ENCODE measurements at regions not wholly inside any gene's neighbourhood (a gene's known extent, or its start where the extent isn't known, plus 50 kb on each side); places are given as distances from the start of the nearest gene placed in this dataset.

DNA sequence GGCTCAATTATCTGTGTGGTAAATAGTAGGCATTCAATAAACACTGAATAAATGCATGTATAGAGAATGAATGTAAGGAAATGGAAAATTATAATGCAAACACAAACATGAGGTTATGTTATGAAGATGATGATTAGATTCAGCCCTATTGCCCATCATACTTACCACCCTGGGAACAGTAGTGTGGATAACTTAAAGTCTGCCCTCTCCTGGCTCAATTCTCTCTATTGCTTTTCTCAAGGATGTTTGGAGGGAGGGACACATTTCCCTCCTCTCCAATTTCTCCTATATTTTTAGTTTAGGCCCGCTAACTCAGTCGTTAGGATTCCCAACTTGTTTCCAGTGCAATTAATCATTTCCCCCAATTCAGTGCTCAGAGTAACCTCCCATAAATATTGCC, 101.5 kb upstream of the TNR start:
- TF ChIP-seq, protein P1, sequence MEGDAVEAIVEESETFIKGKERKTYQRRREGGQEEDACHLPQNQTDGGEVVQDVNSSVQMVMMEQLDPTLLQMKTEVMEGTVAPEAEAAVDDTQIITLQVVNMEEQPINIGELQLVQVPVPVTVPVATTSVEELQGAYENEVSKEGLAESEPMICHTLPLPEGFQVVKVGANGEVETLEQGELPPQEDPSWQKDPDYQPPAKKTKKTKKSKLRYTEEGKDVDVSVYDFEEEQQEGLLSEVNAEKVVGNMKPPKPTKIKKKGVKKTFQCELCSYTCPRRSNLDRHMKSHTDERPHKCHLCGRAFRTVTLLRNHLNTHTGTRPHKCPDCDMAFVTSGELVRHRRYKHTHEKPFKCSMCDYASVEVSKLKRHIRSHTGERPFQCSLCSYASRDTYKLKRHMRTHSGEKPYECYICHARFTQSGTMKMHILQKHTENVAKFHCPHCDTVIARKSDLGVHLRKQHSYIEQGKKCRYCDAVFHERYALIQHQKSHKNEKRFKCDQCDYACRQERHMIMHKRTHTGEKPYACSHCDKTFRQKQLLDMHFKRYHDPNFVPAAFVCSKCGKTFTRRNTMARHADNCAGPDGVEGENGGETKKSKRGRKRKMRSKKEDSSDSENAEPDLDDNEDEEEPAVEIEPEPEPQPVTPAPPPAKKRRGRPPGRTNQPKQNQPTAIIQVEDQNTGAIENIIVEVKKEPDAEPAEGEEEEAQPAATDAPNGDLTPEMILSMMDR (IDR thresholded peaks at IDR 0.05; ENCODE audit: poor library complexity) = no peak
- no peak for TF ChIP-seq EZH2phosphoT487 (IDR thresholded peaks at IDR 0.05; ENCODE audit: low read depth, severe bottlenecking, unreplicated experiment)

All from hepatocyte (in vitro differentiated cells).